ENCODE measurements at regions not wholly inside any gene's neighbourhood (a gene's known extent, or its start where the extent isn't known, plus 50 kb on each side); places are given as distances from the start of the nearest gene placed in this dataset.

GRCh38 chr2:238985041-238985729 is 137.3 kb downstream of the TWIST2 start:
- no peak for DNase-seq

- no peak for DNase-seq
Observed at GRCh38 chr2:238985931-238986446, 138.1 kb downstream of the TWIST2 start.

- no peak for DNase-seq
Observed at GRCh38 chr2:238986491-238987351, 138.8 kb downstream of the TWIST2 start.

GRCh38 chr2:238987352-238987981 is 139.6 kb downstream of the TWIST2 start:
- DNase-seq: no peak

GRCh38 chr2:238988105-238988504 is 140.2 kb downstream of the TWIST2 start:
- no peak for DNase-seq

GRCh38 chr2:238988752-238989151 is 140.9 kb downstream of the TWIST2 start:
- no peak for DNase-seq

GRCh38 chr2:238989484-238989883 is 141.6 kb downstream of the TWIST2 start:
- DNase-seq: no peak

GRCh38 chr2:238994432-238994831 is 146.5 kb downstream of the TWIST2 start:
- DNase-seq: no peak

- no peak for DNase-seq
Observed at GRCh38 chr2:238994876-238995275, 147.0 kb downstream of the TWIST2 start.

- DNase-seq: no peak
Observed at GRCh38 chr2:238995634-238996033, 147.7 kb downstream of the TWIST2 start.

- no peak for DNase-seq
Observed at GRCh38 chr2:238996331-238997136, 148.6 kb downstream of the TWIST2 start.

- DNase-seq: no peak
Observed at GRCh38 chr2:238997137-238997390, 149.2 kb downstream of the TWIST2 start.

- no peak for DNase-seq
Observed at GRCh38 chr2:238997684-238998083, 149.8 kb downstream of the TWIST2 start.

Measured in stimulated activated CD8-positive, alpha-beta memory T cell treated with anti-CD3 and anti-CD28 coated beads, Interleukin-4, amount 100 ng/mL, for 48 hours (primary cell).